Testis (tissue), 2 donors: ENCODE measurements at regions not wholly inside any gene's neighbourhood (a gene's known extent, or its start where the extent isn't known, plus 50 kb on each side); places are given as distances from the start of the nearest gene placed in this dataset.

Experiments
- POLR2A ChIP-seq: fragments of 450-650 bp; IDR thresholded peaks from one replicate; pipeline ENCODE4 v1.6.1; 2017; ENCODE audit warnings: antibody characterized with exemption, mild to moderate bottlenecking, moderate library complexity
- TF ChIP-seq, protein P1 (sequence below), 3 experiments: fragments of 450-650 bp in 2 of 3; fragments of 200-600 bp in 1 of 3; sonication (generic) in 1 of 3; IDR thresholded peaks; one replicate each; pipeline ENCODE4 v1.5.1; 2016 to 2019; ENCODE audit warnings: antibody characterized with exemption in 3 of 3, mild to moderate bottlenecking in 2 of 3, moderate library complexity in 1 of 3

GRCh38 chr14:38496092-38496491 lies 240.2 kb upstream of the CLEC14A start:
- TF ChIP-seq, protein P1, sequence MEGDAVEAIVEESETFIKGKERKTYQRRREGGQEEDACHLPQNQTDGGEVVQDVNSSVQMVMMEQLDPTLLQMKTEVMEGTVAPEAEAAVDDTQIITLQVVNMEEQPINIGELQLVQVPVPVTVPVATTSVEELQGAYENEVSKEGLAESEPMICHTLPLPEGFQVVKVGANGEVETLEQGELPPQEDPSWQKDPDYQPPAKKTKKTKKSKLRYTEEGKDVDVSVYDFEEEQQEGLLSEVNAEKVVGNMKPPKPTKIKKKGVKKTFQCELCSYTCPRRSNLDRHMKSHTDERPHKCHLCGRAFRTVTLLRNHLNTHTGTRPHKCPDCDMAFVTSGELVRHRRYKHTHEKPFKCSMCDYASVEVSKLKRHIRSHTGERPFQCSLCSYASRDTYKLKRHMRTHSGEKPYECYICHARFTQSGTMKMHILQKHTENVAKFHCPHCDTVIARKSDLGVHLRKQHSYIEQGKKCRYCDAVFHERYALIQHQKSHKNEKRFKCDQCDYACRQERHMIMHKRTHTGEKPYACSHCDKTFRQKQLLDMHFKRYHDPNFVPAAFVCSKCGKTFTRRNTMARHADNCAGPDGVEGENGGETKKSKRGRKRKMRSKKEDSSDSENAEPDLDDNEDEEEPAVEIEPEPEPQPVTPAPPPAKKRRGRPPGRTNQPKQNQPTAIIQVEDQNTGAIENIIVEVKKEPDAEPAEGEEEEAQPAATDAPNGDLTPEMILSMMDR (IDR thresholded peaks at IDR 0.05): no peak
- TF ChIP-seq POLR2A: no peak
